HG02938 (cell line): ENCODE measurements at regions not wholly inside any gene's neighbourhood (a gene's known extent, or its start where the extent isn't known, plus 50 kb on each side); places are given as distances from the start of the nearest gene placed in this dataset.
"Not testable (repeated sequence)": the region's sequence is repeated elsewhere in the genome, so short reads cannot be mapped to it uniquely, and the experiment has no call there.

Source experiments
- ATAC-seq: cut with Tn5 transposase; IDR thresholded peaks from one replicate; pipeline ENCODE4 v1.9.1; 2021; ENCODE audit warnings: mild to moderate bottlenecking, moderate library complexity; ENCODE audit not compliant: unreplicated experiment

GRCh38 chr6:103001724-103002123, 1608.2 kb downstream of the GRIK2 start:
- ATAC-seq, result no peak

- no peak for ATAC-seq
These were observed 1607.2 kb downstream of the GRIK2 start for GRCh38 chr6:103000688-103001087.

- no peak for ATAC-seq
These were observed 1602.0 kb downstream of the GRIK2 start for GRCh38 chr6:102995491-102995890.

- ATAC-seq, result no peak
These were observed 1601.4 kb downstream of the GRIK2 start for GRCh38 chr6:102994866-102995265.

GRCh38 chr6:102986086-102986485, 1592.6 kb downstream of the GRIK2 start:
- peak; percentile 83 for ATAC-seq

GRCh38 chr6:102984357-102984756, 1590.8 kb downstream of the GRIK2 start:
- ATAC-seq, result no peak

GRCh38 chr6:102981490-102982015, 1588.0 kb downstream of the GRIK2 start:
- no peak for ATAC-seq

GRCh38 chr6:102980951-102981350, 1587.4 kb downstream of the GRIK2 start:
- no peak for ATAC-seq

- ATAC-seq, result no peak
These were observed 1568.4 kb downstream of the GRIK2 start for GRCh38 chr6:102961902-102962301.

- ATAC-seq, result no peak
These were observed 1557.5 kb downstream of the GRIK2 start for GRCh38 chr6:102950967-102951366.

- no peak for ATAC-seq
These were observed 1551.0 kb downstream of the GRIK2 start for GRCh38 chr6:102944475-102944874.

- no peak for ATAC-seq
These were observed 1548.7 kb downstream of the GRIK2 start for GRCh38 chr6:102942206-102942605.

- no peak for ATAC-seq
These were observed 1543.5 kb downstream of the GRIK2 start for GRCh38 chr6:102936959-102937358.

GRCh38 chr6:102928109-102928508, 1534.6 kb downstream of the GRIK2 start:
- no peak for ATAC-seq

GRCh38 chr6:102918161-102918560, 1524.7 kb downstream of the GRIK2 start:
- ATAC-seq, result no peak

- no peak for ATAC-seq
These were observed 1518.1 kb downstream of the GRIK2 start for GRCh38 chr6:102911571-102911970.

- ATAC-seq, result not testable (repeated sequence)
These were observed 1517.2 kb downstream of the GRIK2 start for GRCh38 chr6:102910701-102911139.

- ATAC-seq, result no peak
These were observed 1513.7 kb downstream of the GRIK2 start for GRCh38 chr6:102907181-102907580.

- no peak for ATAC-seq
These were observed 1509.0 kb downstream of the GRIK2 start for GRCh38 chr6:102902471-102902870.

GRCh38 chr6:102895683-102896082, 1502.2 kb downstream of the GRIK2 start:
- ATAC-seq, result no peak

- no peak for ATAC-seq
These were observed 1491.7 kb downstream of the GRIK2 start for GRCh38 chr6:102885165-102885564.

- ATAC-seq, result no peak
These were observed 1459.9 kb downstream of the GRIK2 start for GRCh38 chr6:102853249-102853955.

- no peak for ATAC-seq
These were observed 1455.3 kb downstream of the GRIK2 start for GRCh38 chr6:102848796-102849195.
